Peyer's patch (tissue), 4 donors: ENCODE measurements at regions not wholly inside any gene's neighbourhood (a gene's known extent, or its start where the extent isn't known, plus 50 kb on each side); places are given as distances from the start of the nearest gene placed in this dataset.

Source experiments
- DNase-seq, 3 donors: peaks; one replicate each; pipeline ENCODE4 v3.0.0-alpha.2; 2017 to 2019
- H3K27ac ChIP-seq, 4 donors: fragments of 200-600 bp; sonication (generic); one replicate each; pipeline ENCODE4 v1.5.1; 2016 to 2019
- H3K27me3 ChIP-seq, 2 donors: fragments of 200-600 bp; sonication (generic); one replicate each; pipeline ENCODE4 v1.5.1; 2019
- H3K36me3 ChIP-seq, 3 donors: fragments of 200-600 bp; sonication (generic); one replicate each; pipeline ENCODE4 v1.5.1; 2016 to 2019
- H3K4me1 ChIP-seq, 4 donors: fragments of 200-600 bp; sonication (generic); one replicate each; pipeline ENCODE4 v1.5.1; 2016 to 2019
- H3K4me3 ChIP-seq, 4 donors: fragments of 200-600 bp; sonication (generic); 1 replicate in 3 of 4; 2 replicates in 1 of 4; pipeline ENCODE4 v1.5.1; 2016 to 2019; ENCODE audit warnings: mild to moderate bottlenecking in 1 of 4
- H3K9me3 ChIP-seq, 4 donors: fragments of 200-600 bp; sonication (generic); one replicate each; pipeline ENCODE4 v1.5.1; 2016 to 2019; ENCODE audit warnings: mild to moderate bottlenecking in 1 of 4
- POLR2A ChIP-seq, 2 donors: fragments of 450-650 bp; IDR thresholded peaks; one replicate each; pipeline ENCODE4 v1.5.1; 2017; ENCODE audit warnings: antibody characterized with exemption in 2 of 2, mild to moderate bottlenecking in 2 of 2, moderate library complexity in 2 of 2
- TF ChIP-seq, protein P1 (sequence below), 6 experiments: fragments of 450-650 bp in 4 of 6; fragments of 200-600 bp in 2 of 6; sonication (generic) in 1 of 6; IDR thresholded peaks; one replicate each; pipeline ENCODE4 v1.5.1; 2017 to 2019; ENCODE audit warnings: antibody characterized with exemption in 6 of 6, mild to moderate bottlenecking in 3 of 6, moderate library complexity in 1 of 6

DNA sequence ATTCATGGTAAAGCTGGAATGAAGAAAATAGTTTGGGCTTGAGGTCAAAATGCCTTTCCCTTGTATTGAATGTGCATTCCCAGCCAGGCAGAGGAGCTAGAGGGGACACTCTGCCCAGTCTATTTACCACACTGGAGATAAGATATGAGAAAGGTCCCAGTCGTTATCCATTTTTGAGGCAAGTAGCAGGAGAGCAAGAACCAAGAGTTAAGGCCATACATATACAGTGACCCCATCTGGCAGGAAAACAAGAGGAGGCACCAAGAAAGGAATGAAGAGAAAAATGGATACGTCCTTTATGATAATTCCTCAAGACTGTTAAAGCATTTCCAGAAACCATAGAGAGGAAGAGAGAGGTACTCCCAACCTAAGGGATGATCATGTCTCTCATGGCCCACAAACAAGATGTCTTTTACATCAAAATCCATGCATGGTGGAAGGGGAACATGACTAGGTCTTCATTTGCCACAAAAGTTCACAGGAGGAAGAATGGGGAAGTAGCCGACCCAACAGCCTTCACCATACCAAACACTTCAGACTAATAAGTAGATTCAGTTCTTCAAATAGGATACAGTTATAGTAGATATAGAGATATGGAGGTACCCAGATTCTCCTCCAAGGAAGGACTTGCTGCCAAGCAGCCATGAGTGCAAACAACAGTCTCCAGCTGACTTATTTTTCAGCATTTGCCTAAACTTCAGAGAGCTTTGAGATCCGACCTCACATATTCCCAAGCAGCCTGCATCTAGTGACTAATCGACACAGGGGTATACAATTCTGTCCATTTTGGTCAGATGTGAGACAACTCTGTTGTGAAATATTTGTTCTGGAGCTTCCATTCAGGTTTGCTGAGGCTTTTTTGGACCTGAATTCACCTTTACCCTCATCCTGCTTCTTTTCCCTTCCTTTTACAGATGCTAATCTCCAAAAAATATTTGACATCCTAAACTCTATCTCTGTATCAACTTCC is 61.1 kb upstream of the CCDC71L start:
- TF ChIP-seq, protein P1, sequence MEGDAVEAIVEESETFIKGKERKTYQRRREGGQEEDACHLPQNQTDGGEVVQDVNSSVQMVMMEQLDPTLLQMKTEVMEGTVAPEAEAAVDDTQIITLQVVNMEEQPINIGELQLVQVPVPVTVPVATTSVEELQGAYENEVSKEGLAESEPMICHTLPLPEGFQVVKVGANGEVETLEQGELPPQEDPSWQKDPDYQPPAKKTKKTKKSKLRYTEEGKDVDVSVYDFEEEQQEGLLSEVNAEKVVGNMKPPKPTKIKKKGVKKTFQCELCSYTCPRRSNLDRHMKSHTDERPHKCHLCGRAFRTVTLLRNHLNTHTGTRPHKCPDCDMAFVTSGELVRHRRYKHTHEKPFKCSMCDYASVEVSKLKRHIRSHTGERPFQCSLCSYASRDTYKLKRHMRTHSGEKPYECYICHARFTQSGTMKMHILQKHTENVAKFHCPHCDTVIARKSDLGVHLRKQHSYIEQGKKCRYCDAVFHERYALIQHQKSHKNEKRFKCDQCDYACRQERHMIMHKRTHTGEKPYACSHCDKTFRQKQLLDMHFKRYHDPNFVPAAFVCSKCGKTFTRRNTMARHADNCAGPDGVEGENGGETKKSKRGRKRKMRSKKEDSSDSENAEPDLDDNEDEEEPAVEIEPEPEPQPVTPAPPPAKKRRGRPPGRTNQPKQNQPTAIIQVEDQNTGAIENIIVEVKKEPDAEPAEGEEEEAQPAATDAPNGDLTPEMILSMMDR (IDR thresholded peaks at IDR 0.05), result no peak
- TF ChIP-seq POLR2A (IDR thresholded peaks at IDR 0.05), result no peak
- Histone ChIP-seq H3K27ac (no peak overlapping the region), H3K9me3 (no peaks in the 10 kb centered on the region), H3K36me3 (no peaks in the 10 kb centered on the region), H3K27me3 (no peaks in the 10 kb centered on the region), H3K4me3 (no peak overlapping the region), H3K4me1 (peaks cover 0 to 9% (median 2%) of the 10 kb centered on the region in 4 donors)
- DNase-seq, result no peak

DNA sequence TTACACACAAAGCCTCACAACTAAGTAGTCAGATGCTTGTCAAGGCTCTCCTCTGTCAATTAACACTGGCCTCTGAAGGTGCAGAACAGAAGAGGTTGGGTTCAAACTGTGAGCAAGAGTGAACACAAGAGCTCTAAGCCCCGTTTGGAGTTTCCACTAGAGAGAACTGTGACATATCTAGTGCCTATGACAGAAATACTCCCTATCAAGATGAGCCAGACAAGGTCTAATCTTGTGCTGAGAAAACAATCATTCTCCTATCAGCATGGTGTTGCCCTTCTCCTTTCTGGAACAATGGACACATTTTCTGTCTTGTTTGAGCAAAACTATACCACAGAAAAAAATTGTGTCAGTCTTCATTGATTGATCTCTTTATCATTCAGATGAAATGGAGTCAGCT is 62.4 kb upstream of the CCDC71L start:
- no peak overlapping the region for H3K27ac ChIP-seq
- TF ChIP-seq, protein P1 (IDR thresholded peaks at IDR 0.05), result no peak
- TF ChIP-seq POLR2A (IDR thresholded peaks at IDR 0.05), result no peak
- H3K9me3 ChIP-seq, result no peaks in the 10 kb centered on the region
- no peak for DNase-seq
- H3K36me3 ChIP-seq, result no peaks in the 10 kb centered on the region
- H3K27me3 ChIP-seq, result no peaks in the 10 kb centered on the region
- H3K4me1 ChIP-seq, result peaks cover 0 to 4% (median 2%) of the 10 kb centered on the region in 4 donors
- no peak overlapping the region for H3K4me3 ChIP-seq

DNA sequence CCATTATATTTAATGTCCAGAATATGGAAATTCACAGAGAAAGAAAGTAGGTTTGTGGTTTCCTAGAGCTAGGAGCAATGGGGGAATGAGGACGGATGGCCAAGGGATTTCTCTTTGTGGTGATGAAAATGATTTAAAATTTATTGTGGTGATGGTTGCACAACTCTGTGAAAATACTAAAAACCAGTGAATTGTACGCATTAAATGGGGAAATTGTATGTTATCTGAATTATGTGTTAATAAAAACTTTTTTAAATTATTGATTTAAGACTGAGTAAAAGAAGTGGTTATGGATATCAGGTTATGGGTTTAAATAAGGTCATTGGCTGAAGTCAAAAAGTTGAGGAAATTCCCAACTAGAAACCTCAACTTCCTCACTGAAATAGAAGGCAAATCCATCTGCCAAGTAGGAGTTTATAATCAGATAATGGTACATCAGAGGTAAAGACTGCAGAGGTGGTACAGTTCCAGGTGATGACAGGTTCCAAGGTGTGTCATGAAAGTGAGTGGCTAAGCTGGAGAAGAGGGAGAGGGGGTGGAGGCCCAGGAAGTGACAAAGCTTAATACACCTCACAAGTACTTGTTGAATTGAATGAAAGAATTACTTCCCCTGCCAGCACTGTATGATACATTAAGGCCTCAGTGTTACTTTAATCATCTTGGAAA is 68.9 kb upstream of the CCDC71L start:
- H3K27ac ChIP-seq, result no peak overlapping the region
- TF ChIP-seq, protein P1 (IDR thresholded peaks at IDR 0.05), result no peak
- TF ChIP-seq POLR2A (IDR thresholded peaks at IDR 0.05), result no peak
- H3K4me1 ChIP-seq, result peaks cover 0 to 12% (median 4%) of the 10 kb centered on the region in 4 donors
- H3K36me3 ChIP-seq, result no peaks in the 10 kb centered on the region
- no peaks in the 10 kb centered on the region for H3K9me3 ChIP-seq
- DNase-seq, result no peak
- H3K27me3 ChIP-seq, result no peaks in the 10 kb centered on the region
- H3K4me3 ChIP-seq, result no peak overlapping the region

DNA sequence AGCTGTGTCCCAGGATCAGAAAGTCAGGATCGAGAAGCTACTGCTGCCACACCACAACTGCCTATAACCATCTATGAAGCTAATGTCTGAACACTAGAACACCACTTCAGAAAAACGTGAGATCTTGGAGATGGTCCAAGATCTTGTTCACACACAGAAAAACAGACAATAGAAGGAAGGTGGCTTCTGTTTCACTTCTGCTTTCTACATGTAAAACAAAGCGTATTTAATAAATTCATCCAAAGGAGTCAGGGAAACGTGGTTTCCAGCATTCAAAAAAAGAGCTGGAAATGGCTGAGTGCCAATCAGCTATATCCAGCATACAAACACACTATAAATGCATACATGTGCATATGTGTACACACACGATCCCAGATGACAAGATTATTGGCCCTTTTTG is 70.2 kb upstream of the CCDC71L start:
- H3K4me1 ChIP-seq, result peaks cover 0 to 12% (median 4%) of the 10 kb centered on the region in 4 donors
- no peaks in the 10 kb centered on the region for H3K27me3 ChIP-seq
- no peaks in the 10 kb centered on the region for H3K9me3 ChIP-seq
- no peak for TF ChIP-seq POLR2A (IDR thresholded peaks at IDR 0.05)
- no peak for DNase-seq
- H3K4me3 ChIP-seq, result no peak overlapping the region
- no peaks in the 10 kb centered on the region for H3K36me3 ChIP-seq
- no peak overlapping the region for H3K27ac ChIP-seq

DNA sequence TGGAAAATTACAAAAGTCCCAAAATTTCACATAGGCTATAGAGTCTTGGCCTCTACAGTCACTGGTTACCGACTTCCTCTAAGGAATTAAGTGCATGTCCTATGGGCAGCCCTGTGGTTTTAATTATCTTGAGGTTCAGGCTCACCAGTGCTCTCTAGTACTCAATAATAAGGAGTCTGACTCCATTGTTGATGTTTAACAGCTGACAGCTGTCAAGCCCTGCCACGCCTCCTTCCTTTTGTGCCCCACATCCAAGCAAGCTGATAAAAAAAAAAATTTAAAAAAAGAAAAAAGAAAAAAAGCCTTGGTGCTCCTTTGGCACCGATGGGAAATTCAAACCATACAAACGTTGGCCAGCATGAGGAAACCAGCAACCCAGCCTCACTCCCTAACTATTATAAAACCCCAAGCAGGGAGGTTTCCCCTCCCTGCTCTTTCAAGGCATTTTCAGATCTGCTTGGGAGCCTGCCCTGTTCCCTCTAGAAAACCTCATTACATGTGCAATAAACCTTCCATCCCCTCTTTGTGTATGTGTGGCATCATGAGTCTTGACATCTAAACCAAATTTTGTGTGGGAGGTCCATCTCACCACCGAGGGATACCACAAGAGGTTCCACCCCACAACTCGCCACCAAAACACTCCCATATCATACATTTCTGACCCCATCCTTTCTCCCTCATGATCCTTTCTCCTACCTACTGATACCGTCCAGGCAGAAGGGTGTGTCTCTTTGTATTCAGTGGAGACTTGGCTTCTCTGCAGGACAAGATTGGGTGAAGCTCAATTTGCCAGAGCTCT is 70.9 kb upstream of the CCDC71L start:
- DNase-seq, result no peak
- no peaks in the 10 kb centered on the region for H3K36me3 ChIP-seq
- no peaks in the 10 kb centered on the region for H3K9me3 ChIP-seq
- no peaks in the 10 kb centered on the region for H3K27me3 ChIP-seq
- no peak overlapping the region for H3K4me3 ChIP-seq
- H3K4me1 ChIP-seq, result peaks cover 0 to 12% (median 4%) of the 10 kb centered on the region in 4 donors
- no peak overlapping the region for H3K27ac ChIP-seq
- no peak for TF ChIP-seq POLR2A (IDR thresholded peaks at IDR 0.05)
- TF ChIP-seq, protein P1 (IDR thresholded peaks at IDR 0.05), result no peak
